ENCODE measurements at regions not wholly inside any gene's neighbourhood (a gene's known extent, or its start where the extent isn't known, plus 50 kb on each side); places are given as distances from the start of the nearest gene placed in this dataset.

GRCh38 chr7:55642266-55642665, 70.0 kb upstream of the VOPP1 start:
- Mint-ChIP-seq H3K4me3 (no peak overlapping the region), H3K27me3 (ENCODE audit: insufficient read depth) (peaks cover 12% of the 10 kb centered on the region), H3K4me1 (ENCODE audit: low read depth) (peaks cover 7% of the 10 kb centered on the region; the same call in 1 of the 2 replicates), H3K27ac (no peak overlapping the region), H3K9me3 (no peaks in the 10 kb centered on the region), H3K36me3 (ENCODE audit: low read depth) (no peaks in the 10 kb centered on the region)
- DNase-seq = no peak
- no peak for TF ChIP-seq CTCF (IDR thresholded peaks at IDR 0.05)

- no peak for TF ChIP-seq CTCF (IDR thresholded peaks at IDR 0.05)
- Mint-ChIP-seq H3K4me1 (ENCODE audit: low read depth) (peaks cover 7% of the 10 kb centered on the region; the same call in 1 of the 2 replicates), H3K27me3 (ENCODE audit: insufficient read depth) (peaks cover 12% of the 10 kb centered on the region), H3K9me3 (no peaks in the 10 kb centered on the region), H3K4me3 (no peak overlapping the region), H3K27ac (no peak overlapping the region), H3K36me3 (ENCODE audit: low read depth) (no peaks in the 10 kb centered on the region)
- no peak for DNase-seq
These were observed 69.5 kb upstream of the VOPP1 start for GRCh38 chr7:55641811-55642210.

- Mint-ChIP-seq H3K36me3 (ENCODE audit: low read depth) (no peaks in the 10 kb centered on the region), H3K4me1 (ENCODE audit: low read depth) (peaks cover 7% of the 10 kb centered on the region; the same call in 1 of the 2 replicates), H3K4me3 (no peak overlapping the region), H3K9me3 (no peaks in the 10 kb centered on the region), H3K27ac (no peak overlapping the region), H3K27me3 (ENCODE audit: insufficient read depth) (peaks cover 10% of the 10 kb centered on the region)
- peak; percentile 81 for DNase-seq
- TF ChIP-seq CTCF (IDR thresholded peaks at IDR 0.05) = peak; percentile 85
These were observed 69.0 kb upstream of the VOPP1 start for GRCh38 chr7:55641273-55641691.

- no peaks in the 10 kb centered on the region for H3K36me3 Mint-ChIP-seq (ENCODE audit: low read depth)
- H3K27ac Mint-ChIP-seq = no peak overlapping the region
- peaks cover 4% of the 10 kb centered on the region; the same call in 1 of the 2 replicates for H3K27me3 Mint-ChIP-seq (ENCODE audit: insufficient read depth)
- H3K9me3 Mint-ChIP-seq = no peaks in the 10 kb centered on the region
- H3K4me1 Mint-ChIP-seq (ENCODE audit: low read depth) = peaks cover 7% of the 10 kb centered on the region; the same call in 1 of the 2 replicates
- no peak for TF ChIP-seq CTCF (IDR thresholded peaks at IDR 0.05)
- no peak overlapping the region for H3K4me3 Mint-ChIP-seq
- DNase-seq = no peak
These were observed 67.3 kb upstream of the VOPP1 start for GRCh38 chr7:55639640-55640039.

GRCh38 chr7:55629051-55629677, 56.9 kb upstream of the VOPP1 start:
- Mint-ChIP-seq H3K36me3 (ENCODE audit: low read depth) (no peaks in the 10 kb centered on the region), H3K27me3 (ENCODE audit: insufficient read depth) (no peaks in the 10 kb centered on the region; the same call in 1 of the 2 replicates), H3K4me3 (no peak overlapping the region), H3K4me1 (ENCODE audit: low read depth) (no peaks in the 10 kb centered on the region), H3K27ac (no peak overlapping the region), H3K9me3 (peaks cover 18% of the 10 kb centered on the region)
- no peak for DNase-seq
- TF ChIP-seq CTCF (IDR thresholded peaks at IDR 0.05) = no peak
